ENCODE measurements at regions not wholly inside any gene's neighbourhood (a gene's known extent, or its start where the extent isn't known, plus 50 kb on each side); places are given as distances from the start of the nearest gene placed in this dataset.

DNA sequence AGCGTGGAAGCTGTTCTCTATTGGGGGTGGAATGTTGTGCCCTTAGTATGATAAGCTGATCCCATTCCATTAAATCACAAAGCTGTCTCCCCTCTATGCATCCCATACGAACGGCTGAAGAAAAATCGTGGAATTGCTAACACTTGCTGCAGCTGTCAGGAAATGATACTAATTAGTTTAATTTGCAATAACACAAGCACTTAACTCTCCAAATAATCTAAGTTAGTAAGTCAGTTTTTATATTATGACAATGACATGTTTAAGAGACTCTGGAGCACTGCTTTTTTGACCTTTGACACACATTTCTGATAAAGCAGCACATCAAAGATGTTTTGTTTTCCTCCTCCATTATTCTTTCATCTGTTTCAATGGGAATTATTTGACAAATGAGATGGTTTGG, 123.7 kb upstream of the SATB2 start:
- no peak for FAIRE-seq
- DNase-seq (ENCODE audit: insufficient read length, low spot score): no peak
- TF ChIP-seq, protein P1, sequence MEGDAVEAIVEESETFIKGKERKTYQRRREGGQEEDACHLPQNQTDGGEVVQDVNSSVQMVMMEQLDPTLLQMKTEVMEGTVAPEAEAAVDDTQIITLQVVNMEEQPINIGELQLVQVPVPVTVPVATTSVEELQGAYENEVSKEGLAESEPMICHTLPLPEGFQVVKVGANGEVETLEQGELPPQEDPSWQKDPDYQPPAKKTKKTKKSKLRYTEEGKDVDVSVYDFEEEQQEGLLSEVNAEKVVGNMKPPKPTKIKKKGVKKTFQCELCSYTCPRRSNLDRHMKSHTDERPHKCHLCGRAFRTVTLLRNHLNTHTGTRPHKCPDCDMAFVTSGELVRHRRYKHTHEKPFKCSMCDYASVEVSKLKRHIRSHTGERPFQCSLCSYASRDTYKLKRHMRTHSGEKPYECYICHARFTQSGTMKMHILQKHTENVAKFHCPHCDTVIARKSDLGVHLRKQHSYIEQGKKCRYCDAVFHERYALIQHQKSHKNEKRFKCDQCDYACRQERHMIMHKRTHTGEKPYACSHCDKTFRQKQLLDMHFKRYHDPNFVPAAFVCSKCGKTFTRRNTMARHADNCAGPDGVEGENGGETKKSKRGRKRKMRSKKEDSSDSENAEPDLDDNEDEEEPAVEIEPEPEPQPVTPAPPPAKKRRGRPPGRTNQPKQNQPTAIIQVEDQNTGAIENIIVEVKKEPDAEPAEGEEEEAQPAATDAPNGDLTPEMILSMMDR (IDR thresholded peaks at IDR 0.05; ENCODE audit: insufficient read depth, missing control alignments): no peak

DNA sequence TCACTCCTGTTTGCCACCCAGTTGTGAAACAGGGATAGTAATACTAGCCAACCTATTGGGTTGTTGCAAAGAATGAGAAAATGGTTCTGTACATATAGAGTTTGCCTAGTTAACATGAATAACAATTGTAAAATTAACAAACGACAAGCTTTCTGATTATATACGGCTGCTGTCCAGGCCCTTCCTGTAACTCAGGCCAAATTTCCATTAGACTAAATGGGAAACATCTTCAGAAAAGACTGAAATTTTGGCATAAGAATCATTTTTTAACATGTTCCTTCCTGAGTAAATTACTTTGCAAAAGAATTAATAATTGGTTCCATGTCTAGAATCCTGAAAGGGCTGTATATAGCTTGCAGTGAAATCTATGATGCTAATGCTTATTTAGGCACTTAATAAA, 117.7 kb upstream of the SATB2 start:
- FAIRE-seq: no peak
- TF ChIP-seq, protein P1 (IDR thresholded peaks at IDR 0.05; ENCODE audit: insufficient read depth, missing control alignments): no peak
- no peak for DNase-seq (ENCODE audit: insufficient read length, low spot score)

DNA sequence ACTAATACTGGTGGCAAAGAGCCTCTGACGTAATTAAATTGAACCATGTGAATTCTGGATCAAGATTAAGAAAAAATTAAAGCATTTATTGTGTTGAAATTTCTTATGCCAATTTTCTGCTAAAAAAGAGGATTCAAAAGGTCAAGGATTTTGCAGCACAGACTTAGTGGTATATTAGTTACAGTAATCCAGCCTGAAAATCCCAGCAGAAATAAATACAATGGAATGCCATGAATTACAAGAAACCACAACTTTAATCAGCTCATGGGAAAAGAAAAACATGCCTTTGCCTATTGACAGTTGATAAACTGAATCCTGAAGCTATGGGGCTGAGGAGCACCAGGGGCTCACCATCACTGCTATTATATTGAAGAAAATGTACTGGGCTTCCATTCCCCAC, 114.8 kb upstream of the SATB2 start:
- FAIRE-seq: no peak
- TF ChIP-seq, protein P1 (IDR thresholded peaks at IDR 0.05; ENCODE audit: insufficient read depth, missing control alignments): no peak
- DNase-seq (ENCODE audit: insufficient read length, low spot score): no peak

DNA sequence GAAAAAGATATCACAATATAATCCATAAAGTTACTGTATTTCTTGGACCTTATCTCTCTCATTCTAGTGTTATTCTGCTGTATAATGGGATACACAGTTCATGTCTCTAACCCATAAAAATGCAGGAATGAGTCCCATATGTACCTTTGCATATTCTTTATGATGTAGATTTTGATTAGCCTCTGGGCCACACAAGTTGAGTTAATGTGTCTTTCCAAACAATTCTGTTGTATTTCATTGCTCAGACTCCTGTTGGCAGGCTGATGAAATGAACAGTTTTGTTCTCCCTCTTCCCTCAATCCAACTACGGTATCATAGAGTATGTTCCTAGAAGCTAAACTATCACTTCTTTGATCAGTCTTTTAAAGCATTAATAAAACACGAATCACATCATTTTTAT, 113.2 kb upstream of the SATB2 start:
- no peak for DNase-seq (ENCODE audit: insufficient read length, low spot score)

DNA sequence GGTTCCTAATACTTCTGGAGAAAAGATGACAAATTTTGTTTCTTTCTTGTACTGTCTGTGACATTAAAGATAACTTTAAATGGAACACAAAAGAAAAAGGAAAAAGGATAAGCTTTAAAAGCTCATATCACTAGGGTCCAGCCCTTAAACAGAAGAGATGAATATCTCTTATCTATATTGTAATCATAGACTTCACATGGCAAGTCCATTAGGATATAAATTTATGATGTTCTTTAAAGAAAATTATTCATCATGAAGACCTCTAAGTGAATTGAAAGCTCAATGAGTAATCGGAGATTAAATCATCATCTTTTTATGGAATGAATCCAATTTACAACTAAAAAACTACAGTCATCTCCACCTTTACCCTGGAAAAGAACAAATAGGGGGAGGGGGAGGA, 111.6 kb upstream of the SATB2 start:
- FAIRE-seq (no peak), DNase-seq (ENCODE audit: insufficient read length, low spot score) (no peak)
- TF ChIP-seq, protein P1 (IDR thresholded peaks at IDR 0.05; ENCODE audit: insufficient read depth, missing control alignments): no peak

More for the DNA sequence above, 113.2 kb upstream of the SATB2 start:
- TF ChIP-seq, protein P1 (IDR thresholded peaks at IDR 0.05; ENCODE audit: insufficient read depth, missing control alignments): no peak
- no peak for FAIRE-seq

DNA sequence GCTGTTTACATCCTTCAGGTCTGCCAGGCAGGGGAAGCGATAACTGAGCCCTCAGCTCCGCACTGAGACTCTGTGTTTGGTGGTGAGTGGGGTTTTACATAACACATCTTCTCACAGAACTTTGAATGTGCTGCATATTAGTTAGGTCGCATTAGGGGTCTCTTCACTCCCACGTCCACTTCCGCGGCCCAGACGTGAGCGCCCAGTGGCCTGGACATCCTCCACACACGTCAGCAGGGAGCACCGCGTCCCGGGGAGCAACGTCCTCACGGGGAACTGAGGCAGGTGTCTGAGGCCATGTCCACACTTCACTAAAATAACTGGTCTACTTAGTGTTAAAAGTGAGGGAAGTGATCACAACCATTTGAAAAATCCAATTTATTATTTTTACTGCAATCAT, 100.4 kb upstream of the SATB2 start:
- FAIRE-seq (no peak), DNase-seq (ENCODE audit: insufficient read length, low spot score) (no peak)
- TF ChIP-seq, protein P1 (IDR thresholded peaks at IDR 0.05; ENCODE audit: insufficient read depth, missing control alignments): no peak

DNA sequence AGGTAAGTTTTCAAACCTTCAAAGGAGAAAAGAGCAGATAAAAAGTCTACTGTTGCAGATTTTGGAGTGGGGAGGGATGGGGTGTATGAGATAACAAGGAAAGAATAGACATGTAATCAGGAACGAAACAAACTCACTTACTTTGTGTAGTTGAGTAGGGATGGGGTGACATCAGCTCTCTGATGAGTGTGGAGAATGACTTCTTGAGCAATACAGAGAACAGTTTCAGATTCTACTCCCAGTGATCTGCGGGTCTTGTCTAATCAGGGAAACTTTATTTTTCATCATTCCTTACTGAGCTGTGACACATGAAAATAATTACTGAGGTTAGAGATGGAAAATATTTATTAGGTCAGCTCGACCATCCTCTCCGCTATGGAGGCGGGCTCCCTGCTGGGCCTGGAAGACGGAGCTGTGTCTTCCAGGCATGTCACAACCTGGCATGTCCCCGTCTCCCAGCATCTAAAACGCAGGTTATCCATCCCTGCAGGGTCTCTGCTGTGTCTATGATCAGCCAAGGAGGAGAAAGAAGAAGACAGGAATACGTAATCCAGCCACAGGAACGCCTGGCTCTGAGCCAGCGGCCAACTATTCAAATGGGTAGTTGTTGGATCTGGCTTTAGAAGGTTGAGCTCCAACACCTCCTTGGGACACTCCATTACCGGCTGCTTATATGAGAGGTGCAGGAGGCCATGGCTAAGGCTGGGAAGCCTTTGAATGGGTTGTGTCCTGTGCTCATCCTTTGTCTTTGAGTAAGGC, 99.0 kb upstream of the SATB2 start:
- no peak for DNase-seq (ENCODE audit: insufficient read length, low spot score)
- FAIRE-seq: no peak
- TF ChIP-seq, protein P1 (IDR thresholded peaks at IDR 0.05; ENCODE audit: insufficient read depth, missing control alignments): no peak

Data from D721Med (cell line).